Neural cell (in vitro differentiated cells): ENCODE measurements at regions not wholly inside any gene's neighbourhood (a gene's known extent, or its start where the extent isn't known, plus 50 kb on each side); places are given as distances from the start of the nearest gene placed in this dataset.

Source experiments
- EP300 ChIP-seq: fragments of 450-650 bp; conservative IDR thresholded peaks from 2 replicates; pipeline ENCODE4 v1.6.1; 2014; ENCODE audit warnings: antibody characterized with exemption, mild to moderate bottlenecking, moderate library complexity; ENCODE audit not compliant: poor library complexity, severe bottlenecking
- EZH2 ChIP-seq: fragments of 200-600, 300-800 bp; shearing (Covaris generic), sonication (generic); IDR thresholded peaks from 2 replicates; pipeline ENCODE4 v1.6.1; 2014; ENCODE audit warnings: antibody characterized with exemption, low read length, borderline replicate concordance, mild to moderate bottlenecking; ENCODE audit not compliant: insufficient read depth, poor library complexity, severe bottlenecking
- MXI1 ChIP-seq: fragments of 450-650 bp; conservative IDR thresholded peaks from 2 replicates; pipeline ENCODE4 v1.6.1; 2014; ENCODE audit warnings: antibody characterized with exemption, mild to moderate bottlenecking; ENCODE audit not compliant: poor library complexity, severe bottlenecking
- POLR2AphosphoS5 ChIP-seq: IDR thresholded peaks from 2 replicates; pipeline ENCODE4 v1.6.1; 2012
- RAD21 ChIP-seq: fragments of 450-650 bp; conservative IDR thresholded peaks from 2 replicates; pipeline ENCODE4 v1.6.1; 2014; ENCODE audit warnings: antibody characterized with exemption, mild to moderate bottlenecking, moderate library complexity
- SMC3 ChIP-seq: fragments of 450-650 bp; conservative IDR thresholded peaks from 2 replicates; pipeline ENCODE4 v1.6.1; 2014; ENCODE audit warnings: antibody characterized with exemption, mild to moderate bottlenecking, moderate library complexity; ENCODE audit not compliant: poor library complexity
- TAF1 ChIP-seq: IDR thresholded peaks from 2 replicates; pipeline ENCODE4 v1.6.1; 2012; ENCODE audit warnings: low read depth
- TF ChIP-seq, protein P1 (sequence below): fragments of 450-650 bp; IDR thresholded peaks from 2 replicates; pipeline ENCODE4 v1.5.1; 2014; ENCODE audit warnings: antibody characterized with exemption, mild to moderate bottlenecking, moderate library complexity; ENCODE audit not compliant: poor library complexity, severe bottlenecking
- TF ChIP-seq, protein P2 (sequence below): IDR thresholded peaks from 2 replicates; pipeline ENCODE4 v1.6.1; 2012; ENCODE audit warnings: borderline replicate concordance

DNA sequence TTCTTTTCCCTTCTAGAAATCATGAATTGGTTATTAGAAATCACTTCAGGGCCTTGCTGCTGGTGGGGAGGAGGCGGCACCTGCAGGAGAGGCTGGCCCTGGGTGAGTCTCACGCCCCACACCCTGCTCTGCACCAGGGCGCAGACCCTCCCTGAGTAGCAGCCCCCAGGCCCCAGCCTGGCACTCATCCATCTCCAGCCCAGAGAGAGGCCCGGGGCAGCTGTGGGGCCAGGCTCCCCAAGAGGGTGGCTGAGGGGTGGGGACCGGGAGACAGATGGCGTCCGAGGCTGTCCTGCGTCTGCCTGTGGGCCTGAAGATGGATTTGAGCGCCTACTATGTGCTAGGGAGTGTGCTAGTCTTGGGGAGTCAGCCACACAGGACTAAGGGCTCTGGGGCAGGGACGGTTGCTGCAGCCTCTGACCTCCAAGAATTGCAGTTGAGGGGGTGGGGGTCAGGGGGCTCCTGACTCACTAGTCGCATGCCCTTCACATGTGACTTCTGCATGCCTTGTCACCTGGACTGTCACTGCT lies 59.6 kb upstream of the GATA5 start:
- no peak for TF ChIP-seq EP300
- no peak for TF ChIP-seq EZH2
- TF ChIP-seq POLR2AphosphoS5: no peak
- TF ChIP-seq, protein P1, sequence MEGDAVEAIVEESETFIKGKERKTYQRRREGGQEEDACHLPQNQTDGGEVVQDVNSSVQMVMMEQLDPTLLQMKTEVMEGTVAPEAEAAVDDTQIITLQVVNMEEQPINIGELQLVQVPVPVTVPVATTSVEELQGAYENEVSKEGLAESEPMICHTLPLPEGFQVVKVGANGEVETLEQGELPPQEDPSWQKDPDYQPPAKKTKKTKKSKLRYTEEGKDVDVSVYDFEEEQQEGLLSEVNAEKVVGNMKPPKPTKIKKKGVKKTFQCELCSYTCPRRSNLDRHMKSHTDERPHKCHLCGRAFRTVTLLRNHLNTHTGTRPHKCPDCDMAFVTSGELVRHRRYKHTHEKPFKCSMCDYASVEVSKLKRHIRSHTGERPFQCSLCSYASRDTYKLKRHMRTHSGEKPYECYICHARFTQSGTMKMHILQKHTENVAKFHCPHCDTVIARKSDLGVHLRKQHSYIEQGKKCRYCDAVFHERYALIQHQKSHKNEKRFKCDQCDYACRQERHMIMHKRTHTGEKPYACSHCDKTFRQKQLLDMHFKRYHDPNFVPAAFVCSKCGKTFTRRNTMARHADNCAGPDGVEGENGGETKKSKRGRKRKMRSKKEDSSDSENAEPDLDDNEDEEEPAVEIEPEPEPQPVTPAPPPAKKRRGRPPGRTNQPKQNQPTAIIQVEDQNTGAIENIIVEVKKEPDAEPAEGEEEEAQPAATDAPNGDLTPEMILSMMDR: no peak
- no peak for TF ChIP-seq RAD21
- TF ChIP-seq, protein P2, sequence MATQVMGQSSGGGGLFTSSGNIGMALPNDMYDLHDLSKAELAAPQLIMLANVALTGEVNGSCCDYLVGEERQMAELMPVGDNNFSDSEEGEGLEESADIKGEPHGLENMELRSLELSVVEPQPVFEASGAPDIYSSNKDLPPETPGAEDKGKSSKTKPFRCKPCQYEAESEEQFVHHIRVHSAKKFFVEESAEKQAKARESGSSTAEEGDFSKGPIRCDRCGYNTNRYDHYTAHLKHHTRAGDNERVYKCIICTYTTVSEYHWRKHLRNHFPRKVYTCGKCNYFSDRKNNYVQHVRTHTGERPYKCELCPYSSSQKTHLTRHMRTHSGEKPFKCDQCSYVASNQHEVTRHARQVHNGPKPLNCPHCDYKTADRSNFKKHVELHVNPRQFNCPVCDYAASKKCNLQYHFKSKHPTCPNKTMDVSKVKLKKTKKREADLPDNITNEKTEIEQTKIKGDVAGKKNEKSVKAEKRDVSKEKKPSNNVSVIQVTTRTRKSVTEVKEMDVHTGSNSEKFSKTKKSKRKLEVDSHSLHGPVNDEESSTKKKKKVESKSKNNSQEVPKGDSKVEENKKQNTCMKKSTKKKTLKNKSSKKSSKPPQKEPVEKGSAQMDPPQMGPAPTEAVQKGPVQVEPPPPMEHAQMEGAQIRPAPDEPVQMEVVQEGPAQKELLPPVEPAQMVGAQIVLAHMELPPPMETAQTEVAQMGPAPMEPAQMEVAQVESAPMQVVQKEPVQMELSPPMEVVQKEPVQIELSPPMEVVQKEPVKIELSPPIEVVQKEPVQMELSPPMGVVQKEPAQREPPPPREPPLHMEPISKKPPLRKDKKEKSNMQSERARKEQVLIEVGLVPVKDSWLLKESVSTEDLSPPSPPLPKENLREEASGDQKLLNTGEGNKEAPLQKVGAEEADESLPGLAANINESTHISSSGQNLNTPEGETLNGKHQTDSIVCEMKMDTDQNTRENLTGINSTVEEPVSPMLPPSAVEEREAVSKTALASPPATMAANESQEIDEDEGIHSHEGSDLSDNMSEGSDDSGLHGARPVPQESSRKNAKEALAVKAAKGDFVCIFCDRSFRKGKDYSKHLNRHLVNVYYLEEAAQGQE: no peak
- no peak for TF ChIP-seq MXI1
- no peak for TF ChIP-seq TAF1
- TF ChIP-seq SMC3: no peak
